ENCODE measurements at regions not wholly inside any gene's neighbourhood (a gene's known extent, or its start where the extent isn't known, plus 50 kb on each side); places are given as distances from the start of the nearest gene placed in this dataset.

- 0 out of 2 replicates have a peak overlapping the region, but pooled peaks have one; percentile 46 for H2AFZ ChIP-seq (ENCODE audit: low read length)
- no peak overlapping the region for H3K27ac ChIP-seq (ENCODE audit: low read depth, low read length)
- no peak overlapping the region for H4K5ac ChIP-seq (ENCODE audit: insufficient read length, low read depth, low read length)
- H4K20me1 ChIP-seq (replicated peaks in 1 of 2; ENCODE audit: control insufficient read depth in 1 of 2, insufficient read depth in 2 of 2, low read length in 2 of 2), result no peaks in the 10 kb centered on the region
- no peak overlapping the region for H2BK20ac ChIP-seq (ENCODE audit: low read length)
- no peak for DNase-seq (ENCODE audit: low read depth in 1 of 2, low spot score in 2 of 2)
- H3K4ac ChIP-seq (replicated peaks; ENCODE audit: insufficient read length, low read depth, low read length), result no peak overlapping the region
- H3K79me1 ChIP-seq (ENCODE audit: low read depth, low read length), result no peaks in the 10 kb centered on the region
- no peak overlapping the region for H2BK12ac ChIP-seq (ENCODE audit: low read depth, low read length)
- H4K8ac ChIP-seq (ENCODE audit: extremely low read depth, insufficient read depth, low read length), result no peak overlapping the region
- POLR2A ChIA-PET (ENCODE audit: partially characterized antibody), result no interaction called here
- H4K91ac ChIP-seq (replicated peaks; ENCODE audit: insufficient read length, low read length), result no peak overlapping the region
- no peak for FAIRE-seq
- no peak overlapping the region for H3K23ac ChIP-seq (ENCODE audit: insufficient read length)
- H3K56ac ChIP-seq (replicated peaks; ENCODE audit: insufficient read length, low read depth, low read length), result no peak overlapping the region
- H3K4me3 ChIP-seq (ENCODE audit: extremely low read depth in 1 of 4, insufficient read depth in 2 of 4, low read depth in 3 of 4, low read length in 4 of 4), result no peak overlapping the region
- H3K18ac ChIP-seq (ENCODE audit: extremely low read depth, low read length), result no peak overlapping the region
- H2BK5ac ChIP-seq (ENCODE audit: low read depth, low read length), result no peak overlapping the region
- H3K27me3 ChIP-seq (replicated peaks in 1 of 4; ENCODE audit: control insufficient read depth in 3 of 4, extremely low read depth in 1 of 4, insufficient read depth in 3 of 4, low read length in 3 of 4), result no peaks in the 10 kb centered on the region
- no peaks in the 10 kb centered on the region for H3K4me1 ChIP-seq (replicated peaks in 1 of 4; ENCODE audit: control insufficient read depth in 3 of 4, insufficient read depth in 4 of 4, low read length in 3 of 4)
- H3K36me3 ChIP-seq (ENCODE audit: control insufficient read depth in 2 of 4, insufficient read depth in 4 of 4, low read length in 3 of 4), result no peaks in the 10 kb centered on the region
- 93% methylated on average over 4 of the region's 4 CpGs; no CpG with 5 or more reads in 1 of the 2 experiments for WGBS, 2 experiments (ENCODE audit: extremely low coverage in 1 of 2, insufficient coverage in 1 of 2, insufficient read length in 1 of 2, insufficient replicate concordance in 2 of 2, low coverage in 1 of 2, low lambda C conversion rate in 2 of 2, missing lambda C conversion rate in 1 of 2)
- H3K9me3 ChIP-seq (ENCODE audit: insufficient read depth in 2 of 2, low read depth in 1 of 2, low read length in 1 of 2), result no peaks in the 10 kb centered on the region
- H2BK15ac ChIP-seq (ENCODE audit: low read length), result no peak overlapping the region
- no peak overlapping the region for H2AK5ac ChIP-seq (ENCODE audit: low read depth, low read length)
- no peak overlapping the region for H3K14ac ChIP-seq (ENCODE audit: insufficient read length)
- no peaks in the 10 kb centered on the region for H3K23me2 ChIP-seq (ENCODE audit: low read depth, low read length)
- no peak overlapping the region for H2BK120ac ChIP-seq (replicated peaks; ENCODE audit: low read depth, low read length)
- no peak for TF ChIP-seq CHD2 (IDR thresholded peaks at IDR 0.05; ENCODE audit: low read length)
- TF ChIP-seq RFX5 (IDR thresholded peaks at IDR 0.05; ENCODE audit: borderline replicate concordance, low read depth, low read length), result no peak
- TF ChIP-seq, protein P1, sequence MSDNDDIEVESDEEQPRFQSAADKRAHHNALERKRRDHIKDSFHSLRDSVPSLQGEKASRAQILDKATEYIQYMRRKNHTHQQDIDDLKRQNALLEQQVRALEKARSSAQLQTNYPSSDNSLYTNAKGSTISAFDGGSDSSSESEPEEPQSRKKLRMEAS (IDR thresholded peaks at IDR 0.05), result no peak
- no peak for TF ChIP-seq TAF7 (optimal IDR thresholded peaks at IDR 0.05; ENCODE audit: borderline replicate concordance, low read depth, low read length)
- TF ChIP-seq SRF (IDR thresholded peaks at IDR 0.05; ENCODE audit: low read depth, low read length), result no peak
- TF ChIP-seq RAD21 (IDR thresholded peaks at IDR 0.05 in 1 of 2, conservative IDR thresholded peaks at IDR 0.05 in 1 of 2; ENCODE audit: low read depth in 2 of 2, low read length in 2 of 2), result no peak
- TF ChIP-seq CBX5 (IDR thresholded peaks at IDR 0.05; ENCODE audit: low read depth, low read length), result no peak
- no peak for TF ChIP-seq JUN (IDR thresholded peaks at IDR 0.05; ENCODE audit: low read depth, low read length)
- TF ChIP-seq SP4 (IDR thresholded peaks at IDR 0.05; ENCODE audit: low read length), result no peak
- no peak for TF ChIP-seq CHD1 (IDR thresholded peaks at IDR 0.05; ENCODE audit: low read depth, low read length)
- TF ChIP-seq ATF3 (IDR thresholded peaks at IDR 0.05; ENCODE audit: insufficient read depth, low read depth, low read length), result no peak
- TF ChIP-seq NRF1 (IDR thresholded peaks at IDR 0.05; ENCODE audit: low read depth, low read length), result no peak
- H3K9ac ChIP-seq (replicated peaks in 1 of 4; ENCODE audit: extremely low read depth in 1 of 4, low read depth in 3 of 4, low read length in 3 of 4), result no peak overlapping the region
- no peaks in the 10 kb centered on the region for H3K79me2 ChIP-seq (ENCODE audit: control insufficient read depth in 1 of 2, insufficient read depth in 2 of 2, low read length in 2 of 2)
- CTCF ChIA-PET (ENCODE audit: partially characterized antibody), result no interaction called here
- no peak overlapping the region for H3K4me2 ChIP-seq (ENCODE audit: insufficient read depth in 1 of 2, low read depth in 2 of 2, low read length in 2 of 2)
These were observed 695.7 kb upstream of the POU3F3 start for GRCh38 chr2:104158191-104158590.

All from H1 (cell line).